Jurkat, Clone E6-1 (cell line): ENCODE measurements at regions not wholly inside any gene's neighbourhood (a gene's known extent, or its start where the extent isn't known, plus 50 kb on each side); places are given as distances from the start of the nearest gene placed in this dataset.
"Not testable (repeated sequence)": the region's sequence is repeated elsewhere in the genome, so short reads cannot be mapped to it uniquely, and the experiment has no call there.

Source experiments
- DNase-seq: peaks from one replicate; pipeline ENCODE4 v3.0.0-alpha.2; 2011; ENCODE audit warnings: low read depth, low spot score
- H3K4me3 ChIP-seq: 2 replicates; pipeline ENCODE4 v1.5.1; 2011; ENCODE audit warnings: mild to moderate bottlenecking, low read length, control low read depth, moderate library complexity

- no peak overlapping the region for H3K4me3 ChIP-seq
- DNase-seq, result no peak
Measured at GRCh38 chr22:45061332-45061731, 51.5 kb upstream of the PHF21B start.

GRCh38 chr22:45064313-45065278, 54.8 kb upstream of the PHF21B start:
- no peak for DNase-seq
- H3K4me3 ChIP-seq, result no peak overlapping the region

GRCh38 chr22:45065726-45066125, 55.9 kb upstream of the PHF21B start:
- no peak overlapping the region for H3K4me3 ChIP-seq
- no peak for DNase-seq

- no peak overlapping the region for H3K4me3 ChIP-seq
- no peak for DNase-seq
Measured at GRCh38 chr22:45067731-45068130, 57.9 kb upstream of the PHF21B start.

GRCh38 chr22:45069925-45070324, 60.1 kb upstream of the PHF21B start:
- DNase-seq, result no peak
- H3K4me3 ChIP-seq, result no peak overlapping the region

- no peak for DNase-seq
- no peak overlapping the region for H3K4me3 ChIP-seq
Measured at GRCh38 chr22:45071618-45072017, 61.8 kb upstream of the PHF21B start.

GRCh38 chr22:45072322-45072903, 62.6 kb upstream of the PHF21B start:
- no peak for DNase-seq
- H3K4me3 ChIP-seq, result no peak overlapping the region

GRCh38 chr22:45073064-45073463, 63.3 kb upstream of the PHF21B start:
- H3K4me3 ChIP-seq, result no peak overlapping the region
- no peak for DNase-seq

GRCh38 chr22:45077286-45077685, 67.5 kb upstream of the PHF21B start:
- H3K4me3 ChIP-seq, result no peak overlapping the region
- DNase-seq, result no peak

GRCh38 chr22:45077826-45078334, 68.1 kb upstream of the PHF21B start:
- H3K4me3 ChIP-seq, result no peak overlapping the region
- DNase-seq, result no peak

GRCh38 chr22:45082795-45083194, 73.0 kb upstream of the PHF21B start:
- no peak overlapping the region for H3K4me3 ChIP-seq
- no peak for DNase-seq

GRCh38 chr22:45083659-45084305, 74.0 kb upstream of the PHF21B start:
- no peak for DNase-seq

GRCh38 chr22:45084400-45084920, 74.7 kb upstream of the PHF21B start:
- H3K4me3 ChIP-seq, result no peak overlapping the region
- DNase-seq, result no peak

More at GRCh38 chr22:45083659-45084305, 74.0 kb upstream of the PHF21B start:
- no peak overlapping the region for H3K4me3 ChIP-seq

GRCh38 chr22:45087802-45088201, 75.9 kb upstream of the NUP50 start:
- H3K4me3 ChIP-seq, result no peak overlapping the region
- DNase-seq, result no peak

GRCh38 chr22:45088576-45088975, 75.1 kb upstream of the NUP50 start:
- H3K4me3 ChIP-seq, result no peak overlapping the region
- no peak for DNase-seq

GRCh38 chr22:45090497-45090910, 73.2 kb upstream of the NUP50 start:
- DNase-seq, result no peak
- H3K4me3 ChIP-seq, result no peak overlapping the region

GRCh38 chr22:45091254-45091854, 72.4 kb upstream of the NUP50 start:
- DNase-seq, result no peak
- H3K4me3 ChIP-seq, result no peak overlapping the region

- H3K4me3 ChIP-seq, DNase-seq: not testable (repeated sequence)
Measured at GRCh38 chr22:45091875-45092274, 71.8 kb upstream of the NUP50 start.

GRCh38 chr22:45092644-45093043, 71.1 kb upstream of the NUP50 start:
- no peak for DNase-seq
- no peak overlapping the region for H3K4me3 ChIP-seq
